GM12874 (cell line): ENCODE measurements at regions not wholly inside any gene's neighbourhood (a gene's known extent, or its start where the extent isn't known, plus 50 kb on each side); places are given as distances from the start of the nearest gene placed in this dataset.

Source experiments
- CTCF ChIP-seq: IDR thresholded peaks from 2 replicates; pipeline ENCODE4 v1.5.1; 2011; ENCODE audit warnings: low read depth, mild to moderate bottlenecking, control low read depth, low read length, moderate library complexity; ENCODE audit not compliant: insufficient read depth

GRCh38 chr2:83015035-83015715, 1443.9 kb downstream of the SUCLG1 start:
- TF ChIP-seq CTCF, result no peak

- TF ChIP-seq CTCF, result no peak
Observed at GRCh38 chr2:83014462-83014861, 1444.6 kb downstream of the SUCLG1 start.

GRCh38 chr2:83006961-83007360, 1452.1 kb downstream of the SUCLG1 start:
- no peak for TF ChIP-seq CTCF

GRCh38 chr2:83003555-83003954, 1455.5 kb downstream of the SUCLG1 start:
- TF ChIP-seq CTCF, result no peak

- TF ChIP-seq CTCF, result no peak
Observed at GRCh38 chr2:83002706-83003105, 1456.4 kb downstream of the SUCLG1 start.

- no peak for TF ChIP-seq CTCF
Observed at GRCh38 chr2:82998781-82999180, 1460.3 kb downstream of the SUCLG1 start.

- TF ChIP-seq CTCF, result no peak
Observed at GRCh38 chr2:82996217-82996616, 1462.9 kb downstream of the SUCLG1 start.
